ENCODE measurements at regions not wholly inside any gene's neighbourhood (a gene's known extent, or its start where the extent isn't known, plus 50 kb on each side); places are given as distances from the start of the nearest gene placed in this dataset.

DNA sequence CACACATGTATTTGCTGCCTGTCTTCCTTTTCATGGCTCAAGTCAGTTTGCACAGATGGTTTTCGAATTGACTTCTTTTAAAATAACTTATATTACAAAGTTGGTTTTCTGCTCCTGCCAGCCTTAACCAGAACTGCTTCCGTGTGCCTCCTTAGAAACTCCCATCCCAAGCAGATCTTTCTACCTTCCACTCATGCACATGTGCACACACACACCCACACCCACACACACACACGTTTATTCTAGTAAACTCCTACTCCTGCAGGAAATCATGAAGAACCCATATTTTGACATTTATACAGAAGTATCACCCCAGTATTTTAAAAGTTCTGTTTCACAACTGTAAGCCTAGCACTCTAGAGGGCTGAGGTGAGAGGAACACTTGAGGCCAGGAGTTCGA lies 329.5 kb upstream of the SOX9 start:
- no peak for TF ChIP-seq JUND (IDR thresholded peaks at IDR 0.05)
- TF ChIP-seq, protein P1, sequence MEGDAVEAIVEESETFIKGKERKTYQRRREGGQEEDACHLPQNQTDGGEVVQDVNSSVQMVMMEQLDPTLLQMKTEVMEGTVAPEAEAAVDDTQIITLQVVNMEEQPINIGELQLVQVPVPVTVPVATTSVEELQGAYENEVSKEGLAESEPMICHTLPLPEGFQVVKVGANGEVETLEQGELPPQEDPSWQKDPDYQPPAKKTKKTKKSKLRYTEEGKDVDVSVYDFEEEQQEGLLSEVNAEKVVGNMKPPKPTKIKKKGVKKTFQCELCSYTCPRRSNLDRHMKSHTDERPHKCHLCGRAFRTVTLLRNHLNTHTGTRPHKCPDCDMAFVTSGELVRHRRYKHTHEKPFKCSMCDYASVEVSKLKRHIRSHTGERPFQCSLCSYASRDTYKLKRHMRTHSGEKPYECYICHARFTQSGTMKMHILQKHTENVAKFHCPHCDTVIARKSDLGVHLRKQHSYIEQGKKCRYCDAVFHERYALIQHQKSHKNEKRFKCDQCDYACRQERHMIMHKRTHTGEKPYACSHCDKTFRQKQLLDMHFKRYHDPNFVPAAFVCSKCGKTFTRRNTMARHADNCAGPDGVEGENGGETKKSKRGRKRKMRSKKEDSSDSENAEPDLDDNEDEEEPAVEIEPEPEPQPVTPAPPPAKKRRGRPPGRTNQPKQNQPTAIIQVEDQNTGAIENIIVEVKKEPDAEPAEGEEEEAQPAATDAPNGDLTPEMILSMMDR (IDR thresholded peaks at IDR 0.05; ENCODE audit: low read depth, low read length, missing input control), result no peak
- TF ChIP-seq, protein P2, sequence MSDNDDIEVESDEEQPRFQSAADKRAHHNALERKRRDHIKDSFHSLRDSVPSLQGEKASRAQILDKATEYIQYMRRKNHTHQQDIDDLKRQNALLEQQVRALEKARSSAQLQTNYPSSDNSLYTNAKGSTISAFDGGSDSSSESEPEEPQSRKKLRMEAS (IDR thresholded peaks at IDR 0.05), result no peak
- TF ChIP-seq RAD21 (IDR thresholded peaks at IDR 0.05), result no peak
- TF ChIP-seq TAF1 (conservative IDR thresholded peaks at IDR 0.05), result no peak
- no peak for TF ChIP-seq SP1 (IDR thresholded peaks at IDR 0.05)
- TF ChIP-seq YY1 (IDR thresholded peaks at IDR 0.05), result no peak
- TF ChIP-seq RXRA (IDR thresholded peaks at IDR 0.05), result no peak
- no peak for TF ChIP-seq GABPA (IDR thresholded peaks at IDR 0.05 in 1 of 2, conservative IDR thresholded peaks at IDR 0.05 in 1 of 2)
- TF ChIP-seq FOXA1 (IDR thresholded peaks at IDR 0.05), result no peak

Data from liver (tissue), 3 donors.